Right atrium auricular region (tissue), 2 donors: ENCODE measurements at regions not wholly inside any gene's neighbourhood (a gene's known extent, or its start where the extent isn't known, plus 50 kb on each side); places are given as distances from the start of the nearest gene placed in this dataset.
"Not testable (repeated sequence)": the region's sequence is repeated elsewhere in the genome, so short reads cannot be mapped to it uniquely, and the experiment has no call there.

Experiments used
- DNase-seq: peaks from one replicate; pipeline ENCODE4 v3.0.0-alpha.2; 2019; ENCODE audit warnings: low spot score
- H3K27ac ChIP-seq, 2 donors: fragments of 200-600 bp; sonication (generic); 1 replicate in 1 of 2; 2 replicates in 1 of 2; pipeline ENCODE4 v1.5.1; 2016 to 2019
- H3K27me3 ChIP-seq, 2 donors: fragments of 200-600 bp; sonication (generic); one replicate each; pipeline versions ENCODE4 v1.5.1 to v1.6.0; 2017 to 2019
- H3K36me3 ChIP-seq: fragments of 200-600 bp; sonication (generic); one replicate; pipeline ENCODE4 v1.5.1; 2016
- H3K4me1 ChIP-seq, 2 donors: fragments of 200-600 bp; sonication (generic); one replicate each; pipeline versions ENCODE4 v1.5.1 to v1.6.0; 2017 to 2019
- H3K4me3 ChIP-seq, 2 donors: fragments of 200-600 bp; sonication (generic); 1 replicate in 1 of 2; 2 replicates in 1 of 2; pipeline ENCODE4 v1.5.1; 2017 to 2019; ENCODE audit warnings: mild to moderate bottlenecking in 1 of 2, moderate library complexity in 1 of 2
- H3K9me3 ChIP-seq, 2 donors: fragments of 200-600 bp; sonication (generic); one replicate each; pipeline ENCODE4 v1.5.1; 2019
- TF ChIP-seq, protein P1 (sequence below), 2 donors: fragments of 200-600 bp; sonication (generic); IDR thresholded peaks; one replicate each; pipeline ENCODE4 v1.5.1; 2019; ENCODE audit warnings: antibody characterized with exemption in 2 of 2

DNA sequence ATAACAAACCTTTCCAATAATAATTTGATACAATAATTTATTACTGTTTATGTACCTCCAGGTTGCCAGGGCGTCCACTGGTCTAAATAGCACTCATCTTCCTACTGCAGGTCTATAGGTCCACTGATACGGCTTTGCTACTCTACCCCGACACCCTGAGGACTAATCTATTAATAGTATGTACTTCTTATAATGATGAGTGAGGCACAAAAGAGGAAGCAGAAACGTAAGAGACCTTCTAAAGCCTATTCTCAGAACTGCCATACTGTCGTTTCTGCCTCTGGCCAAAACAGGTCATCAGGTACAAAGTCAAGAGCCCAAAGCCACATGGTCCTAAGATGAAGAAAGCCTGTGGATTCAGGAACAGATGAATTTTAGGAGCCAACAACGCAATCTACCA, 163.2 kb upstream of the GRM7 start:
- no peaks in the 10 kb centered on the region for H3K27me3 ChIP-seq
- no peaks in the 10 kb centered on the region for H3K9me3 ChIP-seq
- H3K4me3 ChIP-seq, result no peak overlapping the region
- H3K27ac ChIP-seq, result no peak overlapping the region
- H3K36me3 ChIP-seq, result no peaks in the 10 kb centered on the region
- no peaks in the 10 kb centered on the region for H3K4me1 ChIP-seq
- no peak for DNase-seq
- TF ChIP-seq, protein P1, sequence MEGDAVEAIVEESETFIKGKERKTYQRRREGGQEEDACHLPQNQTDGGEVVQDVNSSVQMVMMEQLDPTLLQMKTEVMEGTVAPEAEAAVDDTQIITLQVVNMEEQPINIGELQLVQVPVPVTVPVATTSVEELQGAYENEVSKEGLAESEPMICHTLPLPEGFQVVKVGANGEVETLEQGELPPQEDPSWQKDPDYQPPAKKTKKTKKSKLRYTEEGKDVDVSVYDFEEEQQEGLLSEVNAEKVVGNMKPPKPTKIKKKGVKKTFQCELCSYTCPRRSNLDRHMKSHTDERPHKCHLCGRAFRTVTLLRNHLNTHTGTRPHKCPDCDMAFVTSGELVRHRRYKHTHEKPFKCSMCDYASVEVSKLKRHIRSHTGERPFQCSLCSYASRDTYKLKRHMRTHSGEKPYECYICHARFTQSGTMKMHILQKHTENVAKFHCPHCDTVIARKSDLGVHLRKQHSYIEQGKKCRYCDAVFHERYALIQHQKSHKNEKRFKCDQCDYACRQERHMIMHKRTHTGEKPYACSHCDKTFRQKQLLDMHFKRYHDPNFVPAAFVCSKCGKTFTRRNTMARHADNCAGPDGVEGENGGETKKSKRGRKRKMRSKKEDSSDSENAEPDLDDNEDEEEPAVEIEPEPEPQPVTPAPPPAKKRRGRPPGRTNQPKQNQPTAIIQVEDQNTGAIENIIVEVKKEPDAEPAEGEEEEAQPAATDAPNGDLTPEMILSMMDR (IDR thresholded peaks at IDR 0.05), result no peak

DNA sequence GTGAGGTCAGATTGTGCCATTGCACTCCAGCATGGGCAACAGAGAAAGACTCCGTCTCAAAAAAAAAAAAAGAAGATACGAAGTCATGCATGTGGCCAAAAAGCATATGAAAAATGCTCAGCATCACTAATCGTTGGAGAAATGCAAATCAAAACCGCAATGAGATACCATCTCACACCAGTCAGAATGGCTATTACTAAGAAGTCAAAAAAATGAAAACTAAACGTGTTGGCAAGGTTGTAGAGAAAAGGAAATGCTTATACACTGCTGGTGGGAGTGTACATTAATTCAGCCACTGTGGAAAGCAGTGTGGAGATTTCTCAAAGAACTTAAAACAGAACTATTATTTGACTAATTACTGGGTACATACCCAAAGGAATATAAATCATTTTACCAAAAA, 156.1 kb upstream of the GRM7 start:
- H3K27ac ChIP-seq, H3K36me3 ChIP-seq: not testable (repeated sequence)

DNA sequence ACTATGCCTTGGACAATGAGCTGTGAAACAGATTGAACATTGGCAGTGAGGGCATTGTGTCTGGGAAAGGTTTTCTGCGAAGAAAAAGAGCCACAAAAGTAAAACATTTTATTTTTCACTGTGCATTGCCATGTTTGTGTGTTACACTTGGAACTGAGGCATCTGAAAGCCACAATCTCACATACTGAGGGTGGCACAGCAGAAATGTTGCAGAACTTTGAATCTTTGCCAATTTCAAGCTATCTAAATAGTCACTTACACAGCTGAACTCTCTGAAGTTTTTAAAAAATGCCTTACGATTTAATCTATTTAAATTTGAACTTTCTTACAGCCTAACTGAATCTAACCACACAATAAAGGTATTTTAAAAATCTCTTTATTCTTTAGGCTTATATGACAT, 154.1 kb upstream of the GRM7 start:
- no peaks in the 10 kb centered on the region for H3K27me3 ChIP-seq
- H3K36me3 ChIP-seq, result no peaks in the 10 kb centered on the region
- H3K27ac ChIP-seq, result no peak overlapping the region
- H3K4me1 ChIP-seq, result no peaks in the 10 kb centered on the region
- no peaks in the 10 kb centered on the region for H3K9me3 ChIP-seq
- H3K4me3 ChIP-seq, result no peak overlapping the region
- DNase-seq, result no peak
- TF ChIP-seq, protein P1 (IDR thresholded peaks at IDR 0.05), result no peak

More for the DNA sequence above, 156.1 kb upstream of the GRM7 start:
- H3K4me1 ChIP-seq, H3K27me3 ChIP-seq, H3K9me3 ChIP-seq, DNase-seq, H3K4me3 ChIP-seq: not testable (repeated sequence)

DNA sequence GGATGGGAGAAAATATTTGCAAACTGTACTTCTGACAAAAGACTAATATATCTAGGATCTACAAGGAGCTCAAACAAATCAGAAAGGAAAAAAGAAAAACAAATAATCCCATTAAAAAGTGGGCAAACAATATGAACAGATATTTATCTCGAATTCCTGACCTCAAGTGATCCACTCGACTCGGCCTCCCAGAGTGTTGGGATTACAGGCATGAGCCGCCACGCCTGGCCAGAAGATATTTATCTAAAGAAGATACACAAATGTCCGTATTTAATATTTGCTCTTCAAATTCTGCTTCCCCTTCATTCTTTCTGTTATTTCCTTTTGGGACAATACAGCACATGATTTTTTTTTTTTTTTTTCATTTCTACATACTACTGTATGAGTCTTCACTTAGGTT, 151.7 kb upstream of the GRM7 start:
- TF ChIP-seq, protein P1 (IDR thresholded peaks at IDR 0.05), result no peak

DNA sequence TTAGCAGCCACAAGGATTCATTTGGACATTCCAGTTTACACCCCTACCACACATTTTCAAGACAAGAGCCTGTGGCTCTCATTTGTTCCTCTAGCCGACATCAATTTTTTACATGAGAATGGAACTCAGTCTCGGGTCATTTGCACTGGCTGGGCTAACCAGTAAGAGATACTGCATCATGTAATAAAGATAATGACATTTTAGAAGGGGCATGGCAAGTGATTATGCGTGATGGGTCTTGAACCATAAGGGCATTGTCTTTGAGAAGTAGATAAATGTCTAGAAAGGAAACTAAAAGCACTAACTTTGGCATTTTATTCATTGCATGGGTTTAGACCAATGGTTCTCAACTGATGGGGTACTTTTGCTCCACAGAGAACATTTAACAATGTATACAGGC, 146.0 kb upstream of the GRM7 start:
- TF ChIP-seq, protein P1 (IDR thresholded peaks at IDR 0.05), result no peak
- Histone ChIP-seq H3K9me3 (no peaks in the 10 kb centered on the region), H3K27me3 (no peaks in the 10 kb centered on the region), H3K4me3 (no peak overlapping the region), H3K4me1 (no peaks in the 10 kb centered on the region), H3K36me3 (no peaks in the 10 kb centered on the region), H3K27ac (no peak overlapping the region)
- DNase-seq, result no peak

More for the DNA sequence above, 151.7 kb upstream of the GRM7 start:
- H3K27ac ChIP-seq, result no peak overlapping the region
- no peak for DNase-seq
- no peaks in the 10 kb centered on the region for H3K4me1 ChIP-seq
- no peak overlapping the region for H3K4me3 ChIP-seq
- no peaks in the 10 kb centered on the region for H3K9me3 ChIP-seq
- no peaks in the 10 kb centered on the region for H3K36me3 ChIP-seq
- no peaks in the 10 kb centered on the region for H3K27me3 ChIP-seq

DNA sequence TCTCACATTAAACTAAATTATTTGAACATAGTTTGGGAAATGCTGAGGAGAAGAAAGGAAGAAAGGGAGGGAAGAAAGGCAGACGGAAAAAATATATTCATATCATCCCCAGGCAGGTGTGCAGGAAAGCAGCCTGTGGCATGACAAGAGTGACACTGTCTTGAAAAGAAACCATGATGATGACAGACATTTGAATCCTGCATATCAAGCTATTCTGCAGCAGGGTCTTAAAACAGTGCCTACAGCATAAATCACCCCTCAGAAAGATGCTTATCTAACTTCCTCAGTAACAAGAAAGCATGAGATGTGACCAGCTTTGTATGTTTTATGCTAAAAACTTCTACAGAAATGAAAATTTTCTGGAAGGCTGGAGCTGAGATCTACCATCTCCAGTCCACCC, 144.5 kb upstream of the GRM7 start:
- no peaks in the 10 kb centered on the region for H3K9me3 ChIP-seq
- H3K4me1 ChIP-seq, result no peaks in the 10 kb centered on the region
- TF ChIP-seq, protein P1 (IDR thresholded peaks at IDR 0.05), result no peak
- no peaks in the 10 kb centered on the region for H3K36me3 ChIP-seq
- no peak overlapping the region for H3K4me3 ChIP-seq
- H3K27ac ChIP-seq, result no peak overlapping the region
- DNase-seq, result no peak
- no peaks in the 10 kb centered on the region for H3K27me3 ChIP-seq
